ENCODE measurements at regions not wholly inside any gene's neighbourhood (a gene's known extent, or its start where the extent isn't known, plus 50 kb on each side); places are given as distances from the start of the nearest gene placed in this dataset.

- ATAC-seq: no peak
Measured at GRCh38 chr6:143583542-143584327, 72.2 kb upstream of the FUCA2 start.

GRCh38 chr6:143581835-143582480, 70.4 kb upstream of the FUCA2 start:
- ATAC-seq: no peak
- TF ChIP-seq ZNF8 (CRISPR knock-in tag; IDR thresholded peaks at IDR 0.05) (no peak), RARB (CRISPR knock-in tag; IDR thresholded peaks at IDR 0.05) (no peak), ARNTL (CRISPR knock-in tag; IDR thresholded peaks at IDR 0.05; ENCODE audit: borderline replicate concordance, low read depth) (no peak), ESRRG (CRISPR knock-in tag; IDR thresholded peaks at IDR 0.05) (no peak), ZC3H10 (CRISPR knock-in tag; IDR thresholded peaks at IDR 0.05) (no peak), TSHZ2 (CRISPR knock-in tag; IDR thresholded peaks at IDR 0.05) (no peak), ISL1 (CRISPR knock-in tag; IDR thresholded peaks at IDR 0.05) (no peak), CREB5 (CRISPR knock-in tag; IDR thresholded peaks at IDR 0.05; ENCODE audit: low read depth) (no peak), PPARA (CRISPR knock-in tag; IDR thresholded peaks at IDR 0.05; ENCODE audit: borderline replicate concordance) (no peak), GLIS3 (CRISPR knock-in tag; IDR thresholded peaks at IDR 0.05) (no peak), TOX (CRISPR knock-in tag; IDR thresholded peaks at IDR 0.05; ENCODE audit: borderline replicate concordance) (no peak), CSDC2 (CRISPR knock-in tag; IDR thresholded peaks at IDR 0.05) (no peak), SNAI2 (CRISPR knock-in tag; IDR thresholded peaks at IDR 0.05) (no peak), ZFP30 (CRISPR knock-in tag; IDR thresholded peaks at IDR 0.05) (no peak)
- TF ChIP-seq, protein P1, sequence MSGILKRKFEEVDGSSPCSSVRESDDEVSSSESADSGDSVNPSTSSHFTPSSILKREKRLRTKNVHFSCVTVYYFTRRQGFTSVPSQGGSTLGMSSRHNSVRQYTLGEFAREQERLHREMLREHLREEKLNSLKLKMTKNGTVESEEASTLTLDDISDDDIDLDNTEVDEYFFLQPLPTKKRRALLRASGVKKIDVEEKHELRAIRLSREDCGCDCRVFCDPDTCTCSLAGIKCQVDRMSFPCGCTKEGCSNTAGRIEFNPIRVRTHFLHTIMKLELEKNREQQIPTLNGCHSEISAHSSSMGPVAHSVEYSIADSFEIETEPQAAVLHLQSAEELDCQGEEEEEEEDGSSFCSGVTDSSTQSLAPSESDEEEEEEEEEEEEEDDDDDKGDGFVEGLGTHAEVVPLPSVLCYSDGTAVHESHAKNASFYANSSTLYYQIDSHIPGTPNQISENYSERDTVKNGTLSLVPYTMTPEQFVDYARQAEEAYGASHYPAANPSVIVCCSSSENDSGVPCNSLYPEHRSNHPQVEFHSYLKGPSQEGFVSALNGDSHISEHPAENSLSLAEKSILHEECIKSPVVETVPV (CRISPR knock-in tag; IDR thresholded peaks at IDR 0.05): no peak
- TF ChIP-seq, protein P2, sequence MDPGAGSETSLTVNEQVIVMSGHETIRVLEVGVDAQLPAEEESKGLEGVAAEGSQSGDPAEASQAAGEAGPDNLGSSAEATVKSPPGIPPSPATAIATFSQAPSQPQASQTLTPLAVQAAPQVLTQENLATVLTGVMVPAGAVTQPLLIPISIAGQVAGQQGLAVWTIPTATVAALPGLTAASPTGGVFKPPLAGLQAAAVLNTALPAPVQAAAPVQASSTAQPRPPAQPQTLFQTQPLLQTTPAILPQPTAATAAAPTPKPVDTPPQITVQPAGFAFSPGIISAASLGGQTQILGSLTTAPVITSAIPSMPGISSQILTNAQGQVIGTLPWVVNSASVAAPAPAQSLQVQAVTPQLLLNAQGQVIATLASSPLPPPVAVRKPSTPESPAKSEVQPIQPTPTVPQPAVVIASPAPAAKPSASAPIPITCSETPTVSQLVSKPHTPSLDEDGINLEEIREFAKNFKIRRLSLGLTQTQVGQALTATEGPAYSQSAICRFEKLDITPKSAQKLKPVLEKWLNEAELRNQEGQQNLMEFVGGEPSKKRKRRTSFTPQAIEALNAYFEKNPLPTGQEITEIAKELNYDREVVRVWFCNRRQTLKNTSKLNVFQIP (CRISPR knock-in tag; IDR thresholded peaks at IDR 0.05; ENCODE audit: borderline replicate concordance, low read depth): no peak
- TF ChIP-seq, protein P3, sequence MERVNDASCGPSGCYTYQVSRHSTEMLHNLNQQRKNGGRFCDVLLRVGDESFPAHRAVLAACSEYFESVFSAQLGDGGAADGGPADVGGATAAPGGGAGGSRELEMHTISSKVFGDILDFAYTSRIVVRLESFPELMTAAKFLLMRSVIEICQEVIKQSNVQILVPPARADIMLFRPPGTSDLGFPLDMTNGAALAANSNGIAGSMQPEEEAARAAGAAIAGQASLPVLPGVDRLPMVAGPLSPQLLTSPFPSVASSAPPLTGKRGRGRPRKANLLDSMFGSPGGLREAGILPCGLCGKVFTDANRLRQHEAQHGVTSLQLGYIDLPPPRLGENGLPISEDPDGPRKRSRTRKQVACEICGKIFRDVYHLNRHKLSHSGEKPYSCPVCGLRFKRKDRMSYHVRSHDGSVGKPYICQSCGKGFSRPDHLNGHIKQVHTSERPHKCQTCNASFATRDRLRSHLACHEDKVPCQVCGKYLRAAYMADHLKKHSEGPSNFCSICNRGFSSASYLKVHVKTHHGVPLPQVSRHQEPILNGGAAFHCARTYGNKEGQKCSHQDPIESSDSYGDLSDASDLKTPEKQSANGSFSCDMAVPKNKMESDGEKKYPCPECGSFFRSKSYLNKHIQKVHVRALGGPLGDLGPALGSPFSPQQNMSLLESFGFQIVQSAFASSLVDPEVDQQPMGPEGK (CRISPR knock-in tag; IDR thresholded peaks at IDR 0.05; ENCODE audit: borderline replicate concordance): no peak

More at GRCh38 chr6:143583542-143584327, 72.2 kb upstream of the FUCA2 start:
- TF ChIP-seq, protein P2 (CRISPR knock-in tag; IDR thresholded peaks at IDR 0.05; ENCODE audit: borderline replicate concordance, low read depth): no peak
- TF ChIP-seq ZC3H10 (CRISPR knock-in tag; IDR thresholded peaks at IDR 0.05) (no peak), TCF4 (CRISPR knock-in tag; IDR thresholded peaks at IDR 0.05; ENCODE audit: borderline replicate concordance) (no peak), ESRRG (CRISPR knock-in tag; IDR thresholded peaks at IDR 0.05) (no peak), TSHZ2 (CRISPR knock-in tag; IDR thresholded peaks at IDR 0.05) (no peak), CSDC2 (CRISPR knock-in tag; IDR thresholded peaks at IDR 0.05) (no peak), ZNF8 (CRISPR knock-in tag; IDR thresholded peaks at IDR 0.05) (no peak), PPARA (CRISPR knock-in tag; IDR thresholded peaks at IDR 0.05; ENCODE audit: borderline replicate concordance) (no peak), ZNF565 (CRISPR knock-in tag; conservative IDR thresholded peaks at IDR 0.05; ENCODE audit: low read depth) (no peak), RARB (CRISPR knock-in tag; IDR thresholded peaks at IDR 0.05) (no peak)
